Bone marrow (tissue), 2 donors: ENCODE measurements at regions not wholly inside any gene's neighbourhood (a gene's known extent, or its start where the extent isn't known, plus 50 kb on each side); places are given as distances from the start of the nearest gene placed in this dataset.
"Not testable (repeated sequence)": the region's sequence is repeated elsewhere in the genome, so short reads cannot be mapped to it uniquely, and the experiment has no call there.

Experiments used
- DNase-seq, 2 donors: peaks; one replicate each; lab custom pipeline; 2025; lab: John Stamatoyannopoulos, UW

- DNase-seq: no peak
These were observed 56.2 kb upstream of the NID2 start for GRCh38 chr14:52124791-52125684.

GRCh38 chr14:52122163-52122562 is 53.3 kb upstream of the NID2 start:
- not testable (repeated sequence) for DNase-seq

GRCh38 chr14:52121441-52121840 is 52.6 kb upstream of the NID2 start:
- no peak for DNase-seq

GRCh38 chr14:52119030-52119429 is 50.2 kb upstream of the NID2 start:
- no peak for DNase-seq
